GM10266 (cell line): ENCODE measurements at regions not wholly inside any gene's neighbourhood (a gene's known extent, or its start where the extent isn't known, plus 50 kb on each side); places are given as distances from the start of the nearest gene placed in this dataset.

Experiments
- DNase-seq: peaks from one replicate; pipeline ENCODE4 v3.0.0; 2012; ENCODE audit errors: extremely low spot score
- TF ChIP-seq, protein P1 (sequence below): IDR thresholded peaks from 2 replicates; pipeline ENCODE4 v1.5.1; 2012; ENCODE audit warnings: mild to moderate bottlenecking, low read depth; ENCODE audit not compliant: control insufficient read depth, insufficient read depth; ENCODE audit errors: missing control alignments

DNA sequence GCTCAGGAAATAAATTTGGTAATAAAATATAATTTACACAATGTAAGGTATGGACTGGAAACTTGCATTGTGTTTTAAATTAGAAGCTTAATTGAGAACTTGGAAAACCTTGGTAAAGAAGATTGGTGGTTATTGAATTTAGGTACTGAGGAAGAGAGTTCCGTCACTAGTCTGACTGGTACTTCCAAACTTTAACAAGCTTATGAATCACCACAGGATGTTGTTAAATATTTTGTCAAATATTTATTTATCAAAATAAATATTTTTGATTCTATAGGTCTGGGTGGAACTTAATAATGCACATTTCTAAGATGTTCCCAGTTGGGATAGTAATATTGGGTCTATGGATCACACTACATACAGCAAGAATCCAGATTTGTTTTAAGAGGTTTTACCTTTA, 992.2 kb downstream of the ARAP2 start:
- TF ChIP-seq, protein P1, sequence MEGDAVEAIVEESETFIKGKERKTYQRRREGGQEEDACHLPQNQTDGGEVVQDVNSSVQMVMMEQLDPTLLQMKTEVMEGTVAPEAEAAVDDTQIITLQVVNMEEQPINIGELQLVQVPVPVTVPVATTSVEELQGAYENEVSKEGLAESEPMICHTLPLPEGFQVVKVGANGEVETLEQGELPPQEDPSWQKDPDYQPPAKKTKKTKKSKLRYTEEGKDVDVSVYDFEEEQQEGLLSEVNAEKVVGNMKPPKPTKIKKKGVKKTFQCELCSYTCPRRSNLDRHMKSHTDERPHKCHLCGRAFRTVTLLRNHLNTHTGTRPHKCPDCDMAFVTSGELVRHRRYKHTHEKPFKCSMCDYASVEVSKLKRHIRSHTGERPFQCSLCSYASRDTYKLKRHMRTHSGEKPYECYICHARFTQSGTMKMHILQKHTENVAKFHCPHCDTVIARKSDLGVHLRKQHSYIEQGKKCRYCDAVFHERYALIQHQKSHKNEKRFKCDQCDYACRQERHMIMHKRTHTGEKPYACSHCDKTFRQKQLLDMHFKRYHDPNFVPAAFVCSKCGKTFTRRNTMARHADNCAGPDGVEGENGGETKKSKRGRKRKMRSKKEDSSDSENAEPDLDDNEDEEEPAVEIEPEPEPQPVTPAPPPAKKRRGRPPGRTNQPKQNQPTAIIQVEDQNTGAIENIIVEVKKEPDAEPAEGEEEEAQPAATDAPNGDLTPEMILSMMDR: no peak
- no peak for DNase-seq

DNA sequence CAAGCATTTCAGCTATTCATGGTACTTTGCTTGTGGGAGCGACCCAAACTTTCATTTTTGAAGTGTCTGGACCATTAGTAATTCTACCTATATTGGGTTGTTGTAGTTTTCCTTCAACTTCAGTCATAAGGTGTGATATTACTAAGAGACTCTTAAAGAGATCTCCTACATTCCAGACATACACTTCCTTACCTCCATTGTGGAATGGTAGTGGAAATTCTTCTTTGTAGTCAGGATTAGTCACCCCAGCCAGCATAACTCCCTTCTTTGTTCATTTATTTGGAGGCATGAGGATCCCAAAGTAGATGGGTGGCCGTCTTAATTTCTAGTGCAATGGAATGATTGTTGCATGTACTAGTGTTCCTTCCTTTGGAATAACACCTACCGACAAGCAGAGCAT, 991.4 kb downstream of the ARAP2 start:
- TF ChIP-seq, protein P1: no peak
- no peak for DNase-seq

DNA sequence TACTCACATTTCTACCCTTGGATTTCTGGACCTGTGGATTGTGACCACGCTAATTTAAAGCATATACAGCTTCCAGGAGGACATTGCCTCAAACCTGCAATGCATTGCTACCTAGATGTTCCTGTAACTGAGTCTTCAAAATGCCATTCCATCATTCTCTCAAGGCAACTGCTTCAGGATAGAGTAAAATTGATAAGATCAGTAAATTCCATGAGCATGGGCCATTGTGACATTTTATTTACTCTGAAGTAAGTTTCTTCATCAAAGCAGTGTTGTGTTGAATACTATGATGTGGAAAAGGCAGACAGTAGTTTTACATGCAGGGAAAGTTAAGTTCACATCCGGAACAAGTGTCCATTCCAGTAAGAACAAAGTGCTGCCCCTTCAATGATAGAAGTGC, 991.0 kb downstream of the ARAP2 start:
- TF ChIP-seq, protein P1: no peak
- no peak for DNase-seq

DNA sequence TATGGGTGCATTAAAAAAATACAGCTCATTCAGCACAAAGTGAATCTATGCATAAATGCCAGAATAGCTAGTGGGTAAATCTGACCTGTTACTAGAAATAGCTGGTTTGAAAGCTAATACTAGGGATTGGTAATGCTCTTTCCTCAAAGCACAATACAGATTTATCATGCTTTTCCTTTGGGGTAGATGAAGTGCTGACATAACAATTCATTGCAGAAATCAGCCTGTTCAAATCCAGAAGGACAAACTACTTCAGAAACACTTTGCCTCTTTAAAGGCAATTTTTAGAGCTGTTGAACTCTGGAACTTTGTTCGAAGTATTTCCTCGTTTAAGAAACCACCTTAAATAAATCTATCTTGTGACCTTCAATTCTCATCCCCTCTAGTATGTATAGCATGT, 957.9 kb downstream of the ARAP2 start:
- DNase-seq: no peak
- TF ChIP-seq, protein P1: no peak

DNA sequence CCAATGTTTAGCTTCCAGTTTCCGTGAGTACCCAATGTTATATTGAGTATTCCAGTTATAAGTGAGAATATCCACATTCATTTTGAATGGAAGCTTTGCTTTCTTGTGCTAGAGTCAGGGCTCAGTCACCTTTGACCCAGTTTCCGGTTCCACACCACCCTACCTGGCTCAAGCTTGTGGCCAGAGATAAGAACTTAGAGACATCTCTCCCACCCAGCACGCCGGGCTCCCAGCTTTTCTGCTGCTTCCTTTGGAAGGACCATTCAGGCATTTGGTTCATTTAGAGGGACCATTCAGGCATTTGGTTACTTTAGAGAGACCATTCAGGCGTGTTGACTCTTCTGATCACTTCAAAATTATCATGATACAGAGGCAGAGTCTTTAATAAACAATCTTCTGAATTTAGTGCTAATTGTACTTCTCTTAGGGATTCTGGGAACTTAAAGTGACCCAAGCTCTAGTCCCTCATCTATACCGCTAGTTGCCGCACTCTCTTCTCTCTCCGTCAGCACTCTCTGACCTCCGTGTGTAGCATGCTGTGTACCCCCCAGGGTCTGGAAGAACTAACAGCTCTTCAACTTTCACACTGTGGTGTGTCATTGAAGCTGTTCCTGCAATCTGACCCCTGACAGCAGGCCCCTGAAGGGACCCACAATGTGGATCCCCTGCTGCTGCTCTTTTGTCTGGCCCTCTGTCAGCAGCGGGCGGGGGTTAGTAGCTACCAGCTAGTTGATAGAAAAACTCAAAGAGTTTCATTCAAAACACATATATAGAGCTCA, 943.1 kb downstream of the ARAP2 start:
- no peak for DNase-seq
- TF ChIP-seq, protein P1: no peak

DNA sequence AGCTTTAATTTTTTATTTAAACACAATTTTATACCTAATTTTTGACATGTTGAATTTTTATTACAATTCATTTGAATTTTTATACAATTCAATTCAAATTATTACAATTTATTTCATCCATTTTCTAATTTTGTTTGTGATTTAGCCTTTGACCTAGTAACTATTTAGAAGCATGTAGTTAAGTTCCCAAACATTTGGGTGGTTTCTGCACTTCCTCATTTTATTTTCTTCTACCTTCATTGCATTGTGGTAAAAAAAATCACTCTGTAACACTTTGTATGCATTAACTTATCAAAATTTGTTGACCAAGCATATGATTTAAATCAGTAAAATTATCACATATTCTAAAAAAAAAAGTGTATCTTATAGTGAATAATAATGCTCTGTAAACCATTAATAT, 928.9 kb downstream of the ARAP2 start:
- TF ChIP-seq, protein P1: no peak
- no peak for DNase-seq

DNA sequence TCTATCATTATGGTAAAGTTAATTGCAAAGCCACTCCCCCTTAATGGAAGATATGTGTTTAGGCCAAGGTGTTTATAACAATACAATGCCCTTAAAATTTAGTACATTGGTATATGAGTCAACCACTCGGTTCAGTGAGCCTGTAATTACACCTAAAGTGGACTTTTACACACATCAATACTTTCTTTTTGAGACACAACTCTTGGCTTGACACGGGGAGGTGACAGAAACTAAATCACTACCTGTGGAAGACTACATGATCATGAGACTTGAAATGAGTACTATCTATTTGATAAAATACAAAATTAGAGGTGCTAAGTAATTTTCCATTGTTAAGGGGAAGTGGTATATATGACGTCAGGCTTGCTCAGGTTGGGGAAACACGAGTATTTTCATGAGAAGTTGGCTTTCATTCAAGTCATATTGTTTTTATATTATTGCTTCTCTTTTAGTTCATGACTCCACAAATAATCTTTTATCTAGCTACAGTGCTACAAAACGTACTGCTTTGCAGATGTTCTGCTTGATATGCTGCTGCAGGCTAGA, 918.3 kb downstream of the ARAP2 start:
- TF ChIP-seq, protein P1: no peak
- no peak for DNase-seq
